Testis (tissue), 2 donors: ENCODE measurements at regions not wholly inside any gene's neighbourhood (a gene's known extent, or its start where the extent isn't known, plus 50 kb on each side); places are given as distances from the start of the nearest gene placed in this dataset.

Experiments used
- CTCF ChIP-seq, 3 experiments: fragments of 450-650 bp in 2 of 3; fragments of 200-600 bp in 1 of 3; sonication (generic) in 1 of 3; IDR thresholded peaks; one replicate each; pipeline ENCODE4 v1.5.1; 2016 to 2019; ENCODE audit warnings: antibody characterized with exemption in 3 of 3, mild to moderate bottlenecking in 2 of 3, moderate library complexity in 1 of 3
- POLR2A ChIP-seq: fragments of 450-650 bp; IDR thresholded peaks from one replicate; pipeline ENCODE4 v1.6.1; 2017; ENCODE audit warnings: antibody characterized with exemption, mild to moderate bottlenecking, moderate library complexity

GRCh38 chr15:25969886-25970285, 106.8 kb upstream of the ATP10A start:
- no peak for TF ChIP-seq POLR2A
- no peak for TF ChIP-seq CTCF (IDR thresholded peaks at IDR 0.05)
